Activated CD4-positive, alpha-beta memory T cell treated with anti-CD3 and anti-CD28 coated beads, Interleukin-2, amount 10 ng/mL, durations not matched to agents 7 days and 5 days (primary cell): ENCODE measurements at regions not wholly inside any gene's neighbourhood (a gene's known extent, or its start where the extent isn't known, plus 50 kb on each side); places are given as distances from the start of the nearest gene placed in this dataset.
"Not testable (repeated sequence)": the region's sequence is repeated elsewhere in the genome, so short reads cannot be mapped to it uniquely, and the experiment has no call there.

Source experiments
- CTCF ChIA-PET: fragments of 350-600 bp; sonication (Branson Sonifier 250); formaldehyde crosslinking; loops from one replicate; lab custom pipeline; 2021; ENCODE audit warnings: antibody characterized with exemption, inconsistent platforms; lab: Charles Lee
- POLR2A ChIA-PET: fragments of 350-600 bp; sonication (Branson Sonifier 250); formaldehyde crosslinking; loops from one replicate; lab custom pipeline; 2021; ENCODE audit warnings: antibody characterized with exemption; lab: Charles Lee
- DNase-seq: peaks from one replicate; pipeline ENCODE4 v3.0.0-alpha.2; 2020
- H3K27ac Mint-ChIP-seq: one replicate; pipeline ENCODE4 v1.8.0; 2021; ENCODE audit warnings: mild to moderate bottlenecking, mixed read lengths
- H3K27me3 Mint-ChIP-seq: one replicate; pipeline ENCODE4 v1.8.0; 2021; ENCODE audit warnings: mixed read lengths
- H3K36me3 Mint-ChIP-seq: one replicate; pipeline ENCODE4 v1.8.0; 2021; ENCODE audit warnings: low read depth, mixed read lengths
- H3K4me1 Mint-ChIP-seq: one replicate; pipeline ENCODE4 v1.8.0; 2021; ENCODE audit warnings: mixed read lengths
- H3K4me3 Mint-ChIP-seq: one replicate; pipeline ENCODE4 v1.8.0; 2021; ENCODE audit warnings: mild to moderate bottlenecking, mixed read lengths
- H3K9me3 Mint-ChIP-seq: one replicate; pipeline ENCODE4 v1.8.0; 2021; ENCODE audit warnings: mixed read lengths

- ChIA-PET POLR2A (no interaction called here), CTCF (no interaction called here)
- H3K4me1 Mint-ChIP-seq, result no peaks in the 10 kb centered on the region
- H3K9me3 Mint-ChIP-seq, result peaks cover 9% of the 10 kb centered on the region
- no peak overlapping the region for H3K4me3 Mint-ChIP-seq
- H3K27ac Mint-ChIP-seq, result no peak overlapping the region
- no peaks in the 10 kb centered on the region for H3K27me3 Mint-ChIP-seq
- H3K36me3 Mint-ChIP-seq, result no peaks in the 10 kb centered on the region
- no peak for DNase-seq
Observed at GRCh38 chr12:113535100-113535499, 63.4 kb upstream of the LHX5 start.

- CTCF ChIA-PET, result no interaction called here
Observed at GRCh38 chr12:113534555-113534954, 62.9 kb upstream of the LHX5 start.

GRCh38 chr12:113533842-113534375 is 62.2 kb upstream of the LHX5 start:
- CTCF ChIA-PET, result no interaction called here
- POLR2A ChIA-PET, result no interaction called here

More at GRCh38 chr12:113534555-113534954, 62.9 kb upstream of the LHX5 start:
- no peaks in the 10 kb centered on the region for H3K27me3 Mint-ChIP-seq
- no peak overlapping the region for H3K27ac Mint-ChIP-seq
- no peaks in the 10 kb centered on the region for H3K4me1 Mint-ChIP-seq
- no peak overlapping the region for H3K4me3 Mint-ChIP-seq
- no peaks in the 10 kb centered on the region for H3K36me3 Mint-ChIP-seq
- no peak for DNase-seq
- POLR2A ChIA-PET, result no interaction called here
- H3K9me3 Mint-ChIP-seq, result peaks cover 9% of the 10 kb centered on the region

GRCh38 chr12:113532292-113532691 is 60.6 kb upstream of the LHX5 start:
- Mint-ChIP-seq H3K36me3 (no peaks in the 10 kb centered on the region), H3K9me3 (no peaks in the 10 kb centered on the region), H3K27me3 (peaks cover 3% of the 10 kb centered on the region), H3K27ac (no peak overlapping the region), H3K4me3 (no peak overlapping the region), H3K4me1 (no peaks in the 10 kb centered on the region)
- no peak for DNase-seq
- ChIA-PET POLR2A (no interaction called here), CTCF (no interaction called here)

More at GRCh38 chr12:113533842-113534375, 62.2 kb upstream of the LHX5 start:
- peaks cover 6% of the 10 kb centered on the region for H3K9me3 Mint-ChIP-seq
- no peaks in the 10 kb centered on the region for H3K36me3 Mint-ChIP-seq
- DNase-seq, result no peak
- H3K4me3 Mint-ChIP-seq, result no peak overlapping the region
- H3K27me3 Mint-ChIP-seq, result no peaks in the 10 kb centered on the region
- H3K27ac Mint-ChIP-seq, result no peak overlapping the region
- no peaks in the 10 kb centered on the region for H3K4me1 Mint-ChIP-seq

- H3K9me3 Mint-ChIP-seq, H3K4me1 Mint-ChIP-seq, H3K36me3 Mint-ChIP-seq, H3K27me3 Mint-ChIP-seq, H3K27ac Mint-ChIP-seq, H3K4me3 Mint-ChIP-seq, DNase-seq, CTCF ChIA-PET, POLR2A ChIA-PET: not testable (repeated sequence)
Observed at GRCh38 chr12:113531073-113531472, 59.4 kb upstream of the LHX5 start.

GRCh38 chr12:113528606-113529293 is 57.1 kb upstream of the LHX5 start:
- Mint-ChIP-seq H3K4me3 (no peak overlapping the region), H3K9me3 (no peaks in the 10 kb centered on the region), H3K36me3 (no peaks in the 10 kb centered on the region), H3K27me3 (peaks cover 4% of the 10 kb centered on the region), H3K27ac (no peak overlapping the region), H3K4me1 (no peaks in the 10 kb centered on the region)
- ChIA-PET CTCF (no interaction called here), POLR2A (no interaction called here)
- DNase-seq, result no peak

GRCh38 chr12:113525066-113525465 is 53.4 kb upstream of the LHX5 start:
- ChIA-PET POLR2A (no interaction called here), CTCF (no interaction called here)
- Mint-ChIP-seq H3K36me3 (no peaks in the 10 kb centered on the region), H3K27ac (no peak overlapping the region), H3K9me3 (no peaks in the 10 kb centered on the region), H3K27me3 (peaks cover 23% of the 10 kb centered on the region), H3K4me3 (no peak overlapping the region), H3K4me1 (no peaks in the 10 kb centered on the region)
- DNase-seq, result no peak

GRCh38 chr12:113524495-113524894 is 52.8 kb upstream of the LHX5 start:
- ChIA-PET CTCF (no interaction called here), POLR2A (no interaction called here)
- H3K9me3 Mint-ChIP-seq, result no peaks in the 10 kb centered on the region
- no peaks in the 10 kb centered on the region for H3K36me3 Mint-ChIP-seq
- DNase-seq, result no peak
- no peaks in the 10 kb centered on the region for H3K4me1 Mint-ChIP-seq
- no peak overlapping the region for H3K4me3 Mint-ChIP-seq
- peaks cover 25% of the 10 kb centered on the region for H3K27me3 Mint-ChIP-seq
- no peak overlapping the region for H3K27ac Mint-ChIP-seq

- Mint-ChIP-seq H3K4me3 (no peak overlapping the region), H3K27me3 (peaks cover 39% of the 10 kb centered on the region), H3K27ac (no peak overlapping the region), H3K9me3 (no peaks in the 10 kb centered on the region), H3K4me1 (no peaks in the 10 kb centered on the region), H3K36me3 (no peaks in the 10 kb centered on the region)
- DNase-seq, result no peak
- CTCF ChIA-PET, result no interaction called here
- POLR2A ChIA-PET, result no interaction called here
Observed at GRCh38 chr12:113521708-113522107, 50.0 kb upstream of the LHX5 start.
